GM12891 (cell line): ENCODE measurements at regions not wholly inside any gene's neighbourhood (a gene's known extent, or its start where the extent isn't known, plus 50 kb on each side); places are given as distances from the start of the nearest gene placed in this dataset.
"Not testable (repeated sequence)": the region's sequence is repeated elsewhere in the genome, so short reads cannot be mapped to it uniquely, and the experiment has no call there.

Experiments
- DNase-seq: peaks from one replicate; pipeline ENCODE4 v3.0.0; 2011; ENCODE audit warnings: low spot score; ENCODE audit not compliant: insufficient read length
- FAIRE-seq: peaks from 2 replicates; lab custom pipeline; 2011; peaks lifted over from hg19 to GRCh38; lab: Jason Lieb, UNC
- PAX5 ChIP-seq: IDR thresholded peaks from 2 replicates; pipeline ENCODE4 v1.6.1; 2011; ENCODE audit warnings: low read length, moderate library complexity, mild to moderate bottlenecking; ENCODE audit not compliant: insufficient read depth, severe bottlenecking
- POLR2A ChIP-seq: IDR thresholded peaks from 2 replicates; pipeline ENCODE4 v1.6.1; 2011; ENCODE audit warnings: low read depth, low read length, control low read depth
- POLR2AphosphoS5 ChIP-seq: IDR thresholded peaks from 2 replicates; pipeline ENCODE4 v1.6.1; 2011; ENCODE audit warnings: low read depth, low read length, control low read depth
- POU2F2 ChIP-seq: IDR thresholded peaks from 2 replicates; pipeline ENCODE4 v1.6.1; 2011; ENCODE audit warnings: low read depth, mild to moderate bottlenecking, control low read depth, low read length, moderate library complexity
- SPI1 ChIP-seq: IDR thresholded peaks from 2 replicates; pipeline ENCODE4 v1.6.1; 2011; ENCODE audit warnings: low read depth, low read length, control low read depth
- TAF1 ChIP-seq: IDR thresholded peaks from 2 replicates; pipeline ENCODE4 v1.6.1; 2011; ENCODE audit warnings: low read depth, low read length, control low read depth

DNA sequence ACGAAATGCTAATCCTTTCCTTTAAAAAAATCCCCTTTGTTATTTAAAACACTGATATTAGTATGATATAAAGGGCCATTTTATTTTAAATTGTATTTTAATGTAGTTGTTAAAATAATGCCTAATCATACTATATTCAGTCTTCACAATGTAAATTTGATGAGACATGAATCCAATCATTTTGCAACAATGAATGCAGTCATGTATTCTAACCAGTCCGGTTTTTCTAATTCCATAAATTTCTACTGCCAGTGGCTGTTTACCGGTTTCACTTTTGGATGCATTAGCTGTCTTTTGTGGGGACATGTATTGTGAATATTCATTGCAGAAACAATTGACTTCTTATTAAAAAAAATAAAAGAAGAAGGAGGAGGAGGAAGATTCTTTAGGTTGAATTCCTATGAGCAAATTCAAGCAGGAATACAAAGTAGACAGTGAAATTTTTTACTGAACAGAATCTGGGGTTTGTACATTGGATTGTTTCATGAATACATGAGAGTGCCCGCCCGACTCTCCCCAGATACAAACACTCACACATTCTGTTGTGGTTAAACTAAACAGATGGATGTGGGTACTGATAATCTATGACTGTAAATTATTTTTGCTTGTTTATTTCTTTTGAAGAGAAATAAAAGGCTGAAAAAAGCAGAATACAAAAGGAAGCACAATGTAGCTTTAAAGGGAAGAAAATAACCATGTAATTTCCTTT is 624.8 kb upstream of the PTBP2 start:
- TF ChIP-seq POLR2A = no peak
- TF ChIP-seq TAF1 = no peak
- TF ChIP-seq SPI1 = no peak
- TF ChIP-seq PAX5 = no peak
- DNase-seq (no peak), FAIRE-seq (no peak)

DNA sequence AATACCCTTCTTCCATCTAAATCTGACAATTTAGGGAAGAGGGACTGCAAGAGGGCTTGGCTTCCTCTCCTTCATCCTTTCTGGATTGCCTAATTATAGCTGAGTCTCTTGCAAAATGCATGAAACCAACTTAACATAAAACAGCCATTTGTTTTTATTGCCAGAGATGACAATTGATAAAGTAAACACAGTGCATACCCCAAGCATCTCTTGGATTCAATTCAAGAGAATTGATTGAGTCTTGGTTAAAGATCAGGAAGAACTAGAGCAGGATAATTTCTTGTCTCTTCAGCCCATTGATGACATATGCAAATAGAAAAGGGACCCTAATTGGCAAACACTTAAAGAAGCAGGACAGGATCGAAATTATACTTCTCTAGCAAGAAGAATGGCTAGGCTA is 617.1 kb upstream of the PTBP2 start:
- no peak for TF ChIP-seq POLR2A
- TF ChIP-seq POLR2AphosphoS5 = no peak
- no peak for TF ChIP-seq SPI1
- no peak for TF ChIP-seq PAX5
- TF ChIP-seq TAF1 = no peak
- TF ChIP-seq POU2F2 = no peak
- DNase-seq = no peak
- no peak for FAIRE-seq

GRCh38 chr1:96104906-96105305 is 616.7 kb upstream of the PTBP2 start:
- no peak for TF ChIP-seq POLR2A
- TF ChIP-seq POLR2AphosphoS5 = no peak
- TF ChIP-seq POU2F2 = no peak
- TF ChIP-seq PAX5 = no peak
- DNase-seq (no peak), FAIRE-seq (no peak)

- DNase-seq = no peak
- TF ChIP-seq POLR2AphosphoS5 (no peak), PAX5 (no peak), POU2F2 (no peak), TAF1 (no peak), SPI1 (no peak), POLR2A (no peak)
- no peak for FAIRE-seq
Observed at GRCh38 chr1:96116731-96117130, 604.9 kb upstream of the PTBP2 start.

DNA sequence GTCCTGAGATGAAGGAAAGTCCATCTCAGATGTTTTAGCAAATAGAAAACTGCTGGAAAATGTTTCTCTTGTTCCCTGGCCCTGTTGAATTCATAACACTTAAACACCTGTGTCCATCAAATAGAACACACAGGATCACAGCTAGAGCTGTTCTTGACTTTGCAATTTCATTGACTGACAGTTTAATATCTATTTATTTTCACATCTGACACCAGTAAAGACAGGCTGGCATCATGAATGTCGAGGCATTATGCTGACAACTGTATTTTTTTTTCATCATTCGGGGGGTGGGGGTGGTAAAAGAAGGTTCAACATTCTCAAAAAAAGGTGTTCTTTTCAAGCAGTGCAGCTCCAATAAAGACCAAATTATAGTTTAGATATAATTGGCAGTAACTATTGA is 591.2 kb upstream of the PTBP2 start:
- no peak for TF ChIP-seq POU2F2
- TF ChIP-seq SPI1 = no peak
- FAIRE-seq (no peak), DNase-seq (no peak)

DNA sequence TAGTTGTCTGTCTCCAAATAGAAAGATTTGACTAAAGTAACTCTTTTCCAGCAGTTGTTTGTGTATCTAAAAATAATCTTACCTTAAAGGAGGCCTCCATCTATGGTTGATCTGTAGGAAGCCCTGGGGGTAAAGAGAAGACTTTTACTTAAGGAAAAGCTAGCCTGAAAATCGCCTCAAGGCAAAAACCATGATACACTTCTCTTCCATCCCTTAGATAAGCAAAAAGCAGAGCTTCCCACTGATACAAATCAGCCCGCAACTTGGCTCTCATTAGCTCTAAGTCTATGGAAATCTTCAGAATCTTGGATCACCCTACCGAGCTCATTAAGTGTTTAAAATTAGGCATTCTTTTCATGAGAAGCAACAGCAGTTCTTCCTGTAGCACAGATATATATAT is 576.9 kb upstream of the PTBP2 start:
- FAIRE-seq (no peak), DNase-seq (no peak)
- TF ChIP-seq PAX5 (no peak), TAF1 (no peak), POLR2A (no peak), POLR2AphosphoS5 (no peak), POU2F2 (no peak), SPI1 (no peak)

DNA sequence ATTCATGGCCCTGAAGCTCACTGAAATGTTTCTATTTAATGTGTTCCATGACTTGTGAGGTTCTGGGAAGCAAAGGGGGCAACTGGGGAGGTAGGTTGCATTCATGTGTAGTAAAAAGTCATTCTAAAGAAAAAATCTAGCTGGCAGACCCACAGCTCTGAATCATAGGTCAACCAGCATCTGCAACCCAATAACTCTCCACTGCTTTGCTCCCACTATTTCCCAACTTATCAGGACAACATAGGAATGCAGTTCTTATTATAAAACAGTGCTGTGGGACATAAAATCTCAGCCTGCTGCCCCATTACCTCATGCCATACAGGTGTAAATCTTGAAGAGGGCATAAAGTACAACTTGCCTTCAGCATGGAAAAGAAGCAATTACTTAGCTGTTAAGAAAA is 576.1 kb upstream of the PTBP2 start:
- DNase-seq (no peak), FAIRE-seq (no peak)
- TF ChIP-seq PAX5 = no peak
- no peak for TF ChIP-seq POLR2A
- no peak for TF ChIP-seq POU2F2
- TF ChIP-seq POLR2AphosphoS5 = no peak
- no peak for TF ChIP-seq SPI1
- TF ChIP-seq TAF1 = no peak

DNA sequence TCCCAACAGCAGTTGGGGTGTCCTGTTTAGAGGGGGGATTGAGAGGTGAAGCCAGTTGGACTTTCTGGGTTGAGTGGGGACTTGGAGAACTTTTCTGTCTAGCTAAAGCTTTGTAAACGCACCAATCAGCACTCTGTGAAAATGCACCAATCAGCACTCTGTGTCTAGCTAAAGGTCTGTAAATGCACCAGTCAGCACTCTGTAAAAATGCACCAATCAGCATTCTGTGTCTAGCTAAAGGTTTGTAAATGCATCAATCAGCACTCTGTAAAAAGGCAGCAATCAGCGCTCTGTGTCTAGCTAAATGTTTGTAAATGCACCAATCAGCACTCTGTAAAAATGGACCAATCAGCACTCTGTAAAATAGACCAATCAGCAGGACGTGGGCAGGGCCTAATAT is 568.6 kb upstream of the PTBP2 start:
- DNase-seq = not testable (repeated sequence)

GRCh38 chr1:96157101-96157500 is 564.5 kb upstream of the PTBP2 start:
- no peak for FAIRE-seq
- DNase-seq = no peak
- TF ChIP-seq PAX5 = no peak
- no peak for TF ChIP-seq POLR2AphosphoS5
- TF ChIP-seq POLR2A = no peak
- no peak for TF ChIP-seq POU2F2
- no peak for TF ChIP-seq TAF1
- no peak for TF ChIP-seq SPI1

More for the DNA sequence above, 568.6 kb upstream of the PTBP2 start:
- not testable (repeated sequence) for FAIRE-seq

- no peak for DNase-seq
- no peak for TF ChIP-seq SPI1
- TF ChIP-seq POU2F2 = no peak
- TF ChIP-seq TAF1 = no peak
- TF ChIP-seq POLR2A = no peak
- TF ChIP-seq PAX5 = no peak
- TF ChIP-seq POLR2AphosphoS5 = no peak
Observed at GRCh38 chr1:96159379-96159778, 562.2 kb upstream of the PTBP2 start.

DNA sequence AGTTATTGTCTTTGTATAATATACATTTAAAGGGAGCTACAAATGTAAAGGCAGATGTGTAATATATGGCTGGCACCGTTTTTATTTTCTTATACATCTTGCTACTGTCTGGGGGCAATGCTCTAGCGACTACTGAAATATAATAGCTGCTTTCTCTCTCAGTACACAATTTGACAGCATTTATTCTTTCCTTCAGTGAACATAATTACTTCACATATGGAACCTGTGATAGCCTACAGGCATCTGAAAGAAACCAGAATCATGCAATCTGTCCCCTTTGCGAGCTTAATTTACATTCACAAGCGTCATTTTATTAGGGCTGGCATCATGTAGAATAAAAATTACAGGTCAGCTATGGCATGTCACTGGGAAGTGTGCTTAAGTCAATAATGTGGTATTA is 557.5 kb upstream of the PTBP2 start:
- FAIRE-seq (no peak), DNase-seq (no peak)
- no peak for TF ChIP-seq POU2F2
- no peak for TF ChIP-seq POLR2AphosphoS5
- TF ChIP-seq TAF1 = no peak
- no peak for TF ChIP-seq POLR2A
- no peak for TF ChIP-seq SPI1
- no peak for TF ChIP-seq PAX5

More at GRCh38 chr1:96159379-96159778, 562.2 kb upstream of the PTBP2 start:
- FAIRE-seq = no peak
